ENCODE measurements at regions not wholly inside any gene's neighbourhood (a gene's known extent, or its start where the extent isn't known, plus 50 kb on each side); places are given as distances from the start of the nearest gene placed in this dataset.

DNA sequence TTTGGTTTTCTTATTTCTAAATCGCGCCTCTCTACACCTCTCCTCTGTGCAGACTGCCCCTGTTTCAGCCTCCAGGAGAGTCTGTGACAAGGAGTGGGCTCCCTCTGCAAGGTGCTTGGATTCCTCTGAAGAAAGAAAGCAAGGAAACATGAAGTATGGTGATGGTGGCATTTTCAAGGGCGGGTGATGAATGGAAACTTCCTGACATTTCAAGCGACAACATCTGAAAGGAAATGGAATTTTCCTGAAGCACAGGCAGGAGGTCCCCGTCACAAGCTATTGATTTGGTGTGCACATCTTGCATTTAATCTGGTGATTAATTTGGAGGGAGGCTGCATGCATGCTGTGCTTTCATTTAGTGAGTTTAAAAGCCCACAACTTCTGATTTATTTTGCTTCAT is 164.6 kb upstream of the FGGY start:
- FAIRE-seq: no peak

DNA sequence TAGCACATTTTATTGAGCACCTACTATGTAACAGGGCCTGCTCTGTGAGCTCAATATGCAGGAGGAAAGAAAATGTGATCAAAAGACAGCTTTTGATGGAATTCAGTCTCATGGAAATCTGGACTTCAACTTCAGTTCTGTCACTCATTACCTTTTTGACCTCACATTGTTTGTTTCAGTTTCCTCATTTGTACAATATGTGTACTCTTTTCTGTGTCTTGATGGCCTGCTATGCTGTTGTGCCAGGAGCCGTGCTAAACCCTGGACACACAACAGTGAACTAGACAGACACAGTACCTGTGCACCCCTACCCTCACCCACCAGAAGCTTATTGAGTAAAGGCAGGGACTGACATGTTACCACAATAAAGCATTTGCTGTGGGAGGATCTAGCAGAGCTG is 162.9 kb upstream of the FGGY start:
- no peak for FAIRE-seq

DNA sequence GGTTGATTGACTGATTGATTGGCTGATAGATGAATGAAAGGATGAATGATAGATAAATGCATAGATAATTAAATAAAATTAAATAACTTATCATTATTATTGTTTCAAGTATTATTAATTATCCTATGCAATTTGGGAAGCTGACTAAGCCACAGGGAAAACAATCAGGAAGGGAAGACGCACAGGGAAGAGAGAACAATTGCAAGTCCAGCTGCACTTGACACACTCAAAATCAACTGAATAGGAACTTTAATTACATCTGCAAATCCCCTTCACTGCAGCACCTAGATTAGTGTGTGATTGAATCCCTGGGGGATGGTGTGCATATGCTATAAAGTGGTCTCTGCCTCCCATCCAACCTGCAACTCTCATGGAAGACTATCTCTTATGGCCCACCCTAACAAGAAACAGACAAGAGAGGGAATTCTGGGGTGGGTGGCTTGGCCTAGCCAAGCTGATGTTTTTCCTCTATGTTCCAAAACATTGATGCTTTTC is 161.1 kb upstream of the FGGY start:
- no peak for FAIRE-seq

DNA sequence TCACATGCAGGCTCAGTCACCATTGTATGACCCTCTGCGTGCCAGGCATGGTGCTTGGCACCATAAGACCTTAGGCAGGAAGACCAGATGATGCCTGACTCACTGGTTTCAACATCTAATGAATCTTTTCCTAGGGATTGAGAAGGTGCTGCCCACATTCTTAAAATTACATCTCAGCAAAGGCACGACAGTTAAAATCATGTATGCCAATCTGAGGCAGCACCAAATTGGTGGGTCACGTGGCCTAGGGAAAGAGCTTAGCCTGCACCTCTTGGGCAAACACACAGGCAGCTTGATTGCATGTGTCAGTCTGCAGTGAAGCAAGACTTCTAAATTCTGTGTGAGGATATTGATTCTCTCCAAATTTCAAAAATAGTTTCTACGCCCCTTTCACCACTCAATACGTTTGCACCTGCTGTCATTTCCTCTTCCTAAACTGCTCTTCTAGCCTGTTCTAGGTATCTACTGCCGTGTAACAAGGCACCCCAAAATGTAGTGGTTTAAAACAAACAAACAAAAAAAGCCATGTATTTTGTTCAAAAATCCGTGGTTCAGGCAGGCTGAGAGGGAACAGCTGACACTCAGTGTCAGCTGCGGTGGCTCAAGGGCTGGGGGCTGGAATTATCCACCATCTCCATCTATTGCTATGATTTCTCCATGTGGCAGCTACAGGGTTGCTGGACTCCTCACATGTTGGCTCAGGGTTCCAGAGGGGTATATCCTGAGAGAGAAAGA is 160.2 kb upstream of the FGGY start:
- no peak for FAIRE-seq

DNA sequence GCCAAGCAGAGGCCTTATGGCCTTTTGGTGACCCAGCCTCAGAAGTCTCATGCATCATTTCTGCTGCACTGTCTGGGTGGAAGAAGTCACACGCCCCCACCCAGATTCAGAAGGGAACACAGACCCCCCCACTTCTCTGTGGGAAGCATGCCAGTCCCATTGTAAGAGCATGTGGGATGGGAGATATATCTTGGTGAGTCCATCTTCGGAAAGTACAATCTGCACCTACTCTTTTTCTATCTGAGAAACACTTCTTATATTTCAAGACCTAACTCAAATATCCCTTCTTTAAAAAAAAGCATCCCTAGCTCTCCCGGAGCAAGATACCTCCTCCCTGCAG is 159.6 kb upstream of the FGGY start:
- FAIRE-seq: no peak

DNA sequence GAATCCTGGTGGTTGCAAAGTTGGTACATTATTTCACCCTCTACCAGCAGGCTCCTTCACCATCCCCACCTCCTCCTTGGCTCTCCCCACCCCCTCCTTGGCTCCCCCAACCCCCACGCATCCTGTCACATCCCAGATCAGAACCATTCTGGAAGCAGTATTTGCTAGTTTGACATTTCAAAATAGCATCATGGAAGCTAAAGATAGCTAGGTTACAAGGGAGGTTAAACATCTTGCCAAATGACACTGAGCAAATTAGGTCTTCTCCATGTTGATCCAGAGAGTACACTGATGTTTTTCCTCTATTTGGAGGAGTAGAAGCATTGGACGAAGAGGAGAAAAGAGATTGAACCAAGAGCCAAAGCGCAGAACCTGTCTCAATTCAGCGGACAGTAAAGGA is 158.9 kb upstream of the FGGY start:
- no peak for FAIRE-seq

DNA sequence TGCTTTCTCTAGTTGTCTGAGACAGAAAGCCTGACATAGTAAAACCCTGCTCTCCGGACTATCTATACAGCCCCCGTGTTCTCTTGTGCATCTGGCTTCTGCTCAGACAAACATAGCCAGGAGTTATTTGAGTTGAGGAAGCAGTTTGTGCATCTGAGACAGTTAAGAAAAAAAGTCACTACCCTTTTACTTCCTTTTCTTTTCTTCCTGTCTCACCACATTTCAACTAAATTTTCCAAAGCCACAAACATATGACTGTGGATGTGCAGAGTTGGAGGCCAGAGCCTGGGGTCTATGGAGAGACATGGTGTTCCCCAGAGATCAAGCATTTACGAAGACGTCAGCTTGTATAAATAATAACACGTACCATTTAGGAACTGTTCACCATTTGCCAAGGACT is 158.5 kb upstream of the FGGY start:
- no peak for FAIRE-seq

DNA sequence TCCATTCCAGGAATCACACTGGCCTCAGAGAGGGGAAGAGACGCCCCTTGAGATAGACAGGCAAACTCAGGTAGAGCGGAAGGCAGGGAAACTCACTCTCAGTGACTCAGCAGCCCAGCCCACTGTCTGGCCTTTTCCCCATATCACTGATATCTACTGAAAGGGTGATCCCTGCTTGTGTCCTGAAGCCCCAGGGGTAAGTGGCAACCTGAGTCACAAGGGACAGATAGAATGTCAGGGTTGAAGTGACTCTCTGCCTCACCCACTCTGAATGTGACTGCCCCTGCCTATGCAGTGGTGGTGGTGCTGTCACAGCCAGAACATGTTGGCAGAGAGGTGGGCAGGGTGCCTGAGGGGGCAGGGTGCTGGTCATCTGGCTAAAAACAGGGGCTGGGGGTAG is 157.5 kb upstream of the FGGY start:
- FAIRE-seq: no peak

DNA sequence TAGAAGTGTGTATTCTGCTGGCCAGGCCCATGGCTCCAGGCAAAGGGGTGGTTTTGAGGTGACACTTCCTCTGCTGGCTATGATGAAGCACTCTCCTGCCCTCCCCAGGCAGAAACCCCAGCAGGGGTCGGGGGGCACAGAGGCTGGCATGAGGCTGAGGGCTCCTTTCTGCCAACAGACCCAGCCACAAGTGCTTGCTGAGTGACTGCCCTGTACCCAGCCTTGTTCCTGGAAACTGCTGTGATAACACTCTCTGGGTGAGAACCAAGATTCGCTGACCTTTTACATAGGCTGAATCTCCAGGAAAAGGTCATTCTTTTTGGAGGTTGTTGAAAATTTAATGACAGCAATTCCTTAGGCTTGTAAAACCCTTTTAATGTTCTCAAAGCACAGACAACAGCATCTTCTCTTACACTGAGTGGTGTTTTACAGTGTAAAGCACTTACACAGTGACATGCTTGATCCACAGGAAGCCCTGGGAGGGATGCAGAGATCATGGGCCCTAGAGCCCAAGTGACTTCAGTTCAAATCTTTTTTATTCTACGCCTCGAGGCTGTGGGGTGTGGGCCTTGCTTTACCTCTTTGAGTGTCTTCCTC is 155.5 kb upstream of the FGGY start:
- FAIRE-seq: no peak

DNA sequence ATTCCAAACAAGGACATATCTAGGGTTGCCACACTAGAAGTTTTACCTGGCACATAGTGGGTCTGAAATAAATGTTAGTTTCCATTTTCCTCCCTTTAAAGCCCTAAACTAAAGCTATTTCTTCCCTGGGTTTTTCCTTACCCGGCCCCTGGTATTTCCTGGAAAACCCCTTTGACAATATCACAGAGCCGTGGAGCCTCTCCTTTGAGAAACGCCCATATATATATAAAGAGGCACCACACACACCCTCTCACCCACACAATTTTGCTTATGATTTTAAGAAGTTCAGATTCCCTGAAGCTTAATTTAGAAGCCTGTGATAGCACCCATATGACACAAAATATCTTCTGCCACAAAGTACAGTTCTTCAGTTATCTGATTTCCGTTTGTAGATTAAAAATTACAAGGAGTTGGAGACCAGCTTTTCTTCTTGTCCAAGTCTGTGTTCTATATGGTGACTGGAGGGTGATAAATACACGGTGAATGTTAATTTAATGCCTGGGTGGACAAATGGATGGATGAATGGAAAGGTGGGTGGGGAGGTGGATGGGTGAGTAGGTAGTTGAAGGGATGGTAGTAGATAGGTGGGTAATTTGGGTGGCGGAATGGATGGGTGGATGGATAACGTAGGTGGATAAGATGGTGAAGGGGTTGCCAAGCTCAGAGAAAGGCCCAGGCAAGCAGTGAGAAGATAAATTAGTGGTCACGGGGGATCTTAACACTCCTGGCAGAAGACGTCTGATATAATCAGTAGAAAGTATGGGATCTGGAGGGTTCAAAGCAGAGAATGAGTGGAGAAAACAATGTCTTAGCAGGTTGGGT is 154.4 kb upstream of the FGGY start:
- no peak for FAIRE-seq

DNA sequence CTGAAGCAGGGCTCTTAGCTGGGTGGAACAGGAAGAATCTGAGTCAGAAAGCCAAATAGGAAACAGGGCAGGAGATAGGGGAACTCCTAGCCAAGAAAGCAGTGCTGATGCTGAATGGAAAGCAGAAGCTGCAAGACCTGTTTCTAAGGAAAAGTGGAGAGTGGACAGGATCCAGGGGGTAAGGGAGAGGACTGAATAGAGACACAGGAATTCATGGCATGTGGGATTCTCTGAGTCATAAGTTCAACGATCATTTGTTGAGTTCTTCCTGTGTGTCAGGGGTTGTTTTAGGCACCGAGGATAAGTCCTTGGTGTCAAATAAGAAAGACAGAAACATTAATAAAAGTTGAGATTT is 153.8 kb upstream of the FGGY start:
- no peak for FAIRE-seq

DNA sequence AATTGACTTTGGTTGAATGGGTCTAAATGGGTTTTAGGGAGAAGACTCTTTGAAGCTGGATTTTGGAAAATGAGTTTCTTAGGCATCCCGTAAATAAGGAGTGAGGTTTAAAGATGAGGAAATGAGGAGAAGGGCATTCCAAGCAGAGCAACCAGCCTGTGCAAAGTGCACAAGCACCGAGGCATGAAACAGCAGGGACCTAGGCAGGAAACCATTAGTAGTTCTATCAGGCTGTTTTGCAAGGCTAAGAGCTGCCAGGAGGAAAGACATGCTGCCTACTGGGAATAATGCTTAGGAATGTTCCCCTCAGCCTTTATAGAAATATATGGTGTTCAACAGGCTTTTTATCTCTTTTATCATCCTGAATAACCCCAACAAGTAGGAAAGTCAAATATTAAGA is 153.1 kb upstream of the FGGY start:
- FAIRE-seq: no peak

DNA sequence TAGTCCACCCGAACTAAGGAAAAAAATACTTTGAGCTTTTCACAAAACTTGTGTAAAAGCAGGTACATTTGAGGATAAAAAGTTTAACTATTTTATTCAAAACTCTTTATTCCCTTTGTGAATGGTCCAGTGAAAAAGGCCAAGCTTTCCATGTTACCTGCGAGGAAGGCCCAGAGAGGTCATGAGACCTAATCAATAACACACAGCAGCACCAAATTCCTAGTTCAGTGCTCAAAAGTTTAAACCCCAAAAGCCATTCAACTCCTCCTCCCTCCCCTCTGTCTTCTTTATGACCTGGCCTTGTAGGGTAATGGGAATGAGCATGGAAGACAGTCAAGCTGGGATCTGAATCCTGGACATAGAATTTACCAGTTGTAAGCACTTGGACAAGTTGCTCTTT is 151.9 kb upstream of the FGGY start:
- no peak for FAIRE-seq

DNA sequence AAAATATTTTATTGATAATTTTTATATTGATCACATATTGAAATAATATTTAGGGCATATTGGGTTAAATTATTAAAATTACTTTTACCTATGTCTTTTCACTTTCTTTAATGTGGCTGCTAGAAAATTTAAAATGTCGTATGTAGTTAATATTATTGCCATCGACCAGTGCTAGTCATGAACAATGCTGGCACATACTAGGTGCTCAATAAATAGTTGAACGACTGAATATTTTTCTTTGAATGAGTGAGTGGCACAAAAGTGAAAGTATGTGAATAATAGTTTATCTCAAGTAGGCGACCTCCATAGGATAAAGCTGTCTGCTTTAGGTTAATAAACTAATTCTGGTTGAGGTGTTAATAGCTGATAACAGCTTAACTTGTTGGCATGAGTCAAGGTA is 150.8 kb upstream of the FGGY start:
- FAIRE-seq: no peak

DNA sequence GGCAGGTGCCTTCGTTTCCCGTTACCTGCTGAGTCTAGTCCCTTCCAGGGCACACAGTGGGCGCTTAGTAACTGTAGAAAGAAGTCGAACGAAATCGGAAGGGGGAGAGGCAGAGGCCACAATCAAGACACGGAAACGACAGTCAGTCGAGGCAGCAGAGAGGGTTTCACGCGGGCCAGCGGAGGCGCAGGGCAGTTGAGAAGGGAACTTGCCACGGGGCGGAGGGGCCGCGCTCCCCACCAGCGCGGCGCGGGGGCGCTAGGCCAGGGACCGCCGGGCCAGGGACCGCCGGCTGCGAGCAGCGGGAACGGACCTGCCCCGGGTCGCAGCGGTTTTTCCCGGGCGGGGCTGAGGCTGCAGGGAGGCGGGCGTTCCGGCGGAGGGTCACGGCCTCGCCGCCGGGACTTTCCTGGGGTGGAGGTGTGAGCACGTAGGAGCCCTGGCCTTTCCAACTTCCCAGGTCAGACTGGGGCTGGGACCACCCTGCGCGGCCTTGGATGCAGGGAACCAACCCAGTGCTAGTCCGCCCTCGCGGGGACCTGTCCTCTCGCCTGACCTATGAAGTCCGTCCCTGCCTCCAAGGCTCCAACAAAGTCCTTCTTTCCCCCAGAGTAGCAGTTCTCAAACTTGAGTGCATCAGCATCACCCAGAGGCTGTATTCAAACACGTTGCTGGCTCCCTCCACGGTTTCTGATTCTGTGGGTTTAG is 150.1 kb upstream of the FGGY start:
- FAIRE-seq: no peak

DNA sequence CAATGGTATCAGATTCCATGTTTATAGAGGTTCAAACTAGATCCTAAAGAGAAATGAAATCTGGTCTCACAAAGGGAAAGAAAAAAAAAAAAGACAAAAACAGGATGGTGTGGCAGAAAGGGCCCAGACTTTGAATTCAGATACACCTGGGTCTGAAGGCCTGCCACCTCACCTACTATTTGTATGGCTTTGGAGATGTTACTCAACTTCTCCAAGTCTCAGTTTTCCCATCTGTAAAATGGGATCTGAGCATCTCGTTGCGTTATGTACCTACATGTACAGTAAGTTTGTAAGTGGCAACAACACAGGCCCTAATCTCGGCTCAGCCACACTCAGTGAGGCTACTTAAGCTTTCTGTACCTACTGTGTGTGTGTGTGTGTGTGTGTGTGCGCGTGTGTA is 147.5 kb upstream of the FGGY start:
- no peak for FAIRE-seq

DNA sequence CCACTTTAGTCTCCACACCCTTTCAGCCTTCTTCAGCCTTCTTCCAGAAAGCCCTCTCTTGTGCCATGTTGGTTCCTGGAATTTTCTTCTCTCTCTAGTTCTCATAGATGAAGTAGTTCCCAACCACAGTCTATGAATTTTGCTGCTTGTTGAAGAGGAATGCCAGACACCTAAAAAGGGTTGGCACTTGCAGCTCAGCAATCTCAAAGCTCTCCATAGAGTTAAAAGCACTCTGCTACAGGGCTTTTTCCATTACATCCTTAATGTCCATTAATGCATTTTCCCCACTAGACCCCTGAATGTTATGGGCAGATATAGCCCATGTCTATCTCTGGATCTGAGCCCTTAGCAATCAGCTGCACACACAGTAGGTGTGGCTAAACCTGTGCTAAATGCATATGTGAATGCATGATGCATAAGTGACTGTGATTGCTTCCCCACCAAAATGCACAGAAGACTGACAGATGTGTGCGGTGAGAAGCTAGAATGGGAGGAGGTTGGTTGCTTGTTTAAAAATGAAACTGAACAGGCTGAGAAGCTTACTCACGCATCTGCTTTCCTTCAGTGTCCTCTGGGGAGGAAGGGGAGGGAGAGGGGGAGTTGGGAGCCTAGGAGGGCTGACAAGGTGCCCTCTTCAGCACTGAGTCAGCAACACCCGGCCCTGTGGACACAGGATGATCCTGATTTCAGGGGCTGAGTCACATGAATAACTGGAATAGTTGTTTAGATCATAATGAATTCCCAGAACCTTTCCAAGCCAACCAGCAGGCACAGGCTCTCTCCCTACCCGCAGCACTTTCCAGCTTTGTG is 146.1 kb upstream of the FGGY start:
- FAIRE-seq: no peak

DNA sequence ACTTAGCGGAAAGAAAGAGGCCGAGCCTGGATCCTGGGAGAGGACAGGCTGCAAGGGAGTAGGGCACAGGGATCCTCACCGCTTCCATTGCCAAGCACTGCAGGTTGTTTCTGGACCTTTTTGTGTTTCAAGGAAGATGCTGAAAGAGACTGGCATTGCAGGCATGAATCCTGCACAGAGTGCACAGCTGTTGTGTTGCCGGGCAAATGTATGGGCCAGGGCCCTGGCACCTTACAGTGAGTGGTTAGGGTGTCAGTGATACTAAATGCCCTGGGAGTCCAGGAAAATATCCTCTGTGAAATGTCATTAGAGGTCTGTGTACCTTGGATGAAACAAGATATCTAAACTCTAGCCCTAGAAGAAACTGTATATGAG is 145.5 kb upstream of the FGGY start:
- no peak for FAIRE-seq

DNA sequence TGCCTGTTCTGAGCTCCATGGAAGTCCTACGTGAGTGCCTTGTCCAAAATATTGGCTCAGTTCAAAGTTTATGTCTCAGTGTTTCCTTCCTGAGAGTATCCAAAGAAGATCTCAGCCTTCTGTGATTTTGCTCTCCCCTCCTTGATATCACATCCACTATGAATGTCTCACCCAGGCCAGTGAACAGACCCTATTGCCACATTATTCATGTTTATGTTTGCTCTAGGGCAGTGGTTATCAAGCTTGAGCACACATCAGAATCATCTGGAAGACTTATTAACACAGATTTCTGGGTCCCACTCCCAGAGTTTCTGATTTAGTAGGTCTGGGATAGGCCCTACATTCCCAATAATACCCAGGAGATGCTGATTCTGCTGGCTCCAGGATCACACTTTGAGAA is 145.0 kb upstream of the FGGY start:
- no peak for FAIRE-seq

DNA sequence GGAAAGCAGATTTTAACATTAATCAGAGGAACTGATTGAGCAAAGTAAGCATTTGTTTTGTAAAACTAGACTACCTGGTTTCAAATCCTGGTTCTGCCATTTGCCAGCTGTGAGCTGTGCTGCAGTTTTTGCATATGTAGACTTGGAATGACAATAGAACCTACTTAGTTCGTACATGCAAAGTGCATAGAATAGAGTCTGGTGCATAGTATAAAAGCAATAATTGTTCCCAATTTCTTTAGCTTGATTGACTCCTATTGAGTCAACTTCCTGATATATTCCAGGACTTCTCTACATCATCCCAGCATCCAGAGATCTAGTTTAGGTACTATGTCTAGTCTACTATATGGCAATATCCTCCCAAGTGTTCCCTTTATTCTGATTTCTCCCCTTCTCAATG is 144.4 kb upstream of the FGGY start:
- no peak for FAIRE-seq

DNA sequence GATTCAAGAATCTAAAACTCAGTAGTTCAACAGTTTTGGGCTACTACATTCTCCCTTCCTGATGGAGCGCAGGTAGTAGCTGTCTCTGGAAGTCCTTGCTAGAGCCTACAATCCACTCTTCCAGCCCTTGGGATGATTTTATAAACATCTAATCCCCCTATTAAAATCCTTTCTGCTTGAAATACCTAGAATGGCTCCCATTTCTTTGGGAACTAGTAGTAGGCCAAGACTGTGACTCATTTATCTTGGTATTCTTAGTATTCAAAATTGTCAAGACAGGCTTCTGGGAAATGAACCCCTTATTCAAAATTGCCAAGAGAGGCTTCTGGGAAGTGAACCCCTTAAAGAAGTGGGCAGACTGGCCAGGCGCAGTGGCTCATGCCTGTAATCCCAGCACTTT is 142.5 kb upstream of the FGGY start:
- no peak for FAIRE-seq

DNA sequence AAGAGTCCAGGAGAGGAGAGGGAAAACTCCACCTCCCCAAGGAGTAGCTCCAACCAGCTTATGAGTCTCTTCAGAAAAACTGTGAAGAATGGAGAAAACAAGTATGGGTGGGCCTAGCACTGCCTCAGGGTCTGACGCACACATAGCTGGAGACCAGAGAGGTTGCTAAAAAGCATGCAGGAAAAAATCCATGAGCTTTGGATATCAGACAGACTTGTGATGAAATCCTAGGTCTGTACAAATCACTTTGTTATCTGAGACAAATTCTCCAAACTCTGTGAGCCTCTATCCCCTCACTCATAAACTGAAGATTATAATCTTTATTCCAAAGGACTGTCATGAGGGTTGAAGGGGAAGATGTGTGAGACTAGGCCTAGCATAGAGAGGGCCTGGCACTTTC is 141.5 kb upstream of the FGGY start:
- no peak for FAIRE-seq

DNA sequence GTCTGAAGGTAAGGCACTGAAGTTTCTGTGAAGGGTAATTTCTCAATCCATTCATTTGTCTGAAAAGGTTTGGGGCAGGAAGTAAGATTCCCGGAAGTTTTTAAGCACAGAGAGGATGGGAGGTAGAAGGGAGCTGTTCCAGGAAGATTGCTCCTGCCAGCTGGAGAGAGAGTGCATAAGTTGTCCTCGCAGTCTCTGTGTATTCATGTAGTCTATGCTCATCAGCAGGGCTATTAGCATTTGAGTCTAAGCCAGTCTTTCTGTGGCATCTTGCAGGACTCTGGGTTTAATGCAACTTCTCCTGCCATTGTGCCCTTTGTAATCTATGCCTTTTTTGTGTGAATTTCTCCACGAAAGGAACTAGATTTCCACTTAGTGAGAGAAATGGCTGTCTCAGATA is 140.8 kb upstream of the FGGY start:
- FAIRE-seq: no peak

All from endometrium (tissue), 2 donors.